A673 (cell line): ENCODE measurements at regions not wholly inside any gene's neighbourhood (a gene's known extent, or its start where the extent isn't known, plus 50 kb on each side); places are given as distances from the start of the nearest gene placed in this dataset.
"Not testable (repeated sequence)": the region's sequence is repeated elsewhere in the genome, so short reads cannot be mapped to it uniquely, and the experiment has no call there.

Experiments
- BruUV-seq: library from RNA; stranded (reverse); fragments of 400-500 nt; replicated peaks from 2 replicates; lab custom pipeline; 2021; lab: Mats Ljungman, UMichigan
- CTCF ChIA-PET: fragments of 300-600 bp; sonication (Branson Sonifier 250); formaldehyde crosslinking; loops from one replicate; lab custom pipeline; 2022; ENCODE audit warnings: antibody characterized with exemption; lab: Charles Lee
- POLR2A ChIA-PET: fragments of 300-600 bp; sonication (Branson Sonifier 250); formaldehyde crosslinking; loops from one replicate; lab custom pipeline; 2022; ENCODE audit warnings: antibody characterized with exemption; ENCODE audit not compliant: low non-redundant PET; lab: Charles Lee
- DNase-seq: peaks from one replicate; pipeline ENCODE4 v3.0.0-alpha.2; 2015; ENCODE audit warnings: low spot score
- H3K27ac ChIP-seq: fragments of 200-600 bp; sonication (generic); 2 replicates; pipeline ENCODE4 v1.5.1; 2016; ENCODE audit warnings: mixed run types, low read depth, mild to moderate bottlenecking, mixed read lengths, antibody characterized with exemption, low read length; ENCODE audit not compliant: poor library complexity, severe bottlenecking
- H3K27me3 ChIP-seq: fragments of 200-600 bp; sonication (generic); replicated peaks from 2 replicates; pipeline ENCODE4 v1.6.1; 2017; ENCODE audit warnings: mixed run types, low read depth, mild to moderate bottlenecking, mixed read lengths, antibody characterized with exemption, low read length; ENCODE audit not compliant: insufficient read depth, poor library complexity
- H3K36me3 ChIP-seq: fragments of 200-600 bp; sonication (generic); 2 replicates; pipeline ENCODE4 v1.6.1; 2016; ENCODE audit warnings: mixed run types, mild to moderate bottlenecking, mixed read lengths, antibody characterized with exemption, low read length; ENCODE audit not compliant: insufficient read depth, poor library complexity, severe bottlenecking
- H3K4me1 ChIP-seq: fragments of 200-600 bp; sonication (generic); 2 replicates; pipeline ENCODE4 v1.6.1; 2017; ENCODE audit warnings: mixed run types, mild to moderate bottlenecking, mixed read lengths, antibody characterized with exemption, low read length; ENCODE audit not compliant: insufficient read depth, poor library complexity, severe bottlenecking
- H3K4me3 ChIP-seq: fragments of 200-600 bp; sonication (generic); 2 replicates; pipeline ENCODE4 v1.5.1; 2016; ENCODE audit warnings: low read depth, mixed run types, mild to moderate bottlenecking, mixed read lengths, low read length; ENCODE audit not compliant: poor library complexity, severe bottlenecking
- H3K9me3 ChIP-seq: fragments of 200-600 bp; sonication (generic); 2 replicates; pipeline ENCODE4 v1.6.1; 2016; ENCODE audit warnings: mixed run types, low read depth, mild to moderate bottlenecking, mixed read lengths, antibody characterized with exemption, low read length; ENCODE audit not compliant: poor library complexity, severe bottlenecking
- CTCF ChIP-seq: fragments of 300-800, 200-600 bp; sonication (generic); conservative IDR thresholded peaks from 2 replicates; pipeline ENCODE4 v1.5.1; 2017; ENCODE audit warnings: low read depth, mild to moderate bottlenecking, antibody characterized with exemption, low read length, moderate library complexity, mixed read lengths
- EZH2 ChIP-seq: fragments of 200-600 bp; sonication (generic); IDR thresholded peaks from 2 replicates; pipeline ENCODE4 v1.6.1; 2017; ENCODE audit warnings: borderline replicate concordance, low read depth, mild to moderate bottlenecking, mixed read lengths, antibody characterized with exemption, low read length; ENCODE audit not compliant: poor library complexity, severe bottlenecking
- intact Hi-C: fragments of 100-400 bp; cut with micrococcal nuclease; formaldehyde crosslinking; loops from one replicate; pipeline ENCODE4 v1.10.0; 2022; ENCODE audit not compliant: unreplicated experiment

GRCh38 chr14:101628975-101629374, 67.7 kb downstream of the DIO3 start:
- Histone ChIP-seq H3K4me1 (peaks cover 6% of the 10 kb centered on the region), H3K36me3 (no peaks in the 10 kb centered on the region), H3K27ac (no peak overlapping the region), H3K9me3 (no peaks in the 10 kb centered on the region), H3K27me3 (peaks cover 3% of the 10 kb centered on the region), H3K4me3 (peak overlapping the region; percentile 30)
- TF ChIP-seq EZH2 (no peak), CTCF (no peak)
- CTCF ChIA-PET, result interaction anchor here (0.6 kb wide), 1 partner anchor 38 kb away, joined by 5 read pairs; no protein-coding TSS in a partner anchor
- POLR2A ChIA-PET, result no interaction called here
- BruUV-seq, result no TSS peak
- intact Hi-C loops, result loop anchor here (2.0 to 5.0 kb wide), 3 partner anchors 727 to 1246 kb away; partner anchors contain the start of gene RTL1
- DNase-seq, result no peak

- CTCF ChIA-PET, result no interaction called here
- intact Hi-C loops, result no loop called here
- Histone ChIP-seq H3K4me1 (peaks cover 6% of the 10 kb centered on the region), H3K36me3 (no peaks in the 10 kb centered on the region), H3K27me3 (peaks cover 3% of the 10 kb centered on the region), H3K4me3 (no peak overlapping the region), H3K27ac (no peak overlapping the region), H3K9me3 (no peaks in the 10 kb centered on the region)
- DNase-seq, result no peak
- POLR2A ChIA-PET, result no interaction called here
- TF ChIP-seq CTCF, result no peak
- TF ChIP-seq EZH2, result no peak
- BruUV-seq, result no TSS peak
Measured at GRCh38 chr14:101630056-101630965, 69.0 kb downstream of the DIO3 start.

- H3K4me1 ChIP-seq, result peaks cover 6% of the 10 kb centered on the region
- H3K27me3 ChIP-seq, result peaks cover 3% of the 10 kb centered on the region
- no peaks in the 10 kb centered on the region for H3K36me3 ChIP-seq
- intact Hi-C loops, result no loop called here
- TF ChIP-seq EZH2, result no peak
- no peak for TF ChIP-seq CTCF
- DNase-seq, result no peak
- H3K9me3 ChIP-seq, result no peaks in the 10 kb centered on the region
- POLR2A ChIA-PET, result no interaction called here
- CTCF ChIA-PET, result no interaction called here
- no peak overlapping the region for H3K27ac ChIP-seq
- H3K4me3 ChIP-seq, result no peak overlapping the region
- BruUV-seq, result no TSS peak
Measured at GRCh38 chr14:101631199-101631598, 69.9 kb downstream of the DIO3 start.

- intact Hi-C loops, CTCF ChIA-PET, POLR2A ChIA-PET, H3K4me1 ChIP-seq, H3K36me3 ChIP-seq, H3K4me3 ChIP-seq, H3K9me3 ChIP-seq, BruUV-seq, H3K27ac ChIP-seq, DNase-seq: not testable (repeated sequence)
- H3K27me3 ChIP-seq, result peaks cover 11% of the 10 kb centered on the region
Measured at GRCh38 chr14:101631970-101632369, 70.7 kb downstream of the DIO3 start.
